GM23338 (cell line): ENCODE measurements at regions not wholly inside any gene's neighbourhood (a gene's known extent, or its start where the extent isn't known, plus 50 kb on each side); places are given as distances from the start of the nearest gene placed in this dataset.

Experiments used
- ATAC-seq: fragments of 200-7000 bp; cut with Tn5 transposase; 3 replicates; pipeline ENCODE4 v1.9.1; 2020
- DNase-seq: peaks from one replicate; pipeline ENCODE4 v3.0.0-alpha.2; 2015; ENCODE audit warnings: low spot score
- H2AFZ ChIP-seq: fragments of 200-600 bp; sonication (generic); 2 replicates; pipeline ENCODE4 v1.8.0; 2016; ENCODE audit warnings: antibody characterized with exemption, mild to moderate bottlenecking, moderate library complexity
- H3F3A ChIP-seq: fragments of 200-600 bp; sonication (generic); replicated peaks from 2 replicates; pipeline ENCODE4 v1.8.0; 2017; ENCODE audit warnings: antibody characterized with exemption, mixed run types, low read depth
- H3K27ac ChIP-seq: fragments of 200-600 bp; sonication (generic); 2 replicates; pipeline ENCODE4 v1.6.1; 2016; ENCODE audit warnings: low read depth
- H3K27me3 ChIP-seq: fragments of 200-600 bp; sonication (generic); 2 replicates; pipeline ENCODE4 v1.8.0; 2016; ENCODE audit warnings: mild to moderate bottlenecking, mixed run types, moderate library complexity; ENCODE audit not compliant: insufficient read depth
- H3K36me3 ChIP-seq: fragments of 200-600 bp; sonication (generic); 2 replicates; pipeline ENCODE4 v1.8.0; 2016; ENCODE audit warnings: mild to moderate bottlenecking; ENCODE audit not compliant: insufficient read depth
- H3K4me1 ChIP-seq: fragments of 200-600 bp; sonication (generic); 2 replicates; pipeline ENCODE4 v1.8.0; 2016; ENCODE audit warnings: mild to moderate bottlenecking, moderate library complexity; ENCODE audit not compliant: insufficient read depth
- H3K4me2 ChIP-seq: fragments of 200-600 bp; sonication (generic); 2 replicates; pipeline ENCODE4 v1.7.1; 2017; ENCODE audit warnings: mixed run types
- H3K4me3 ChIP-seq: fragments of 200-600 bp; sonication (generic); 2 replicates; pipeline ENCODE4 v1.6.1; 2016; ENCODE audit warnings: mixed run types
- H3K79me2 ChIP-seq: fragments of 200-600 bp; sonication (generic); replicated peaks from 2 replicates; pipeline ENCODE4 v1.8.0; 2017; ENCODE audit warnings: mild to moderate bottlenecking; ENCODE audit not compliant: insufficient read depth
- H3K9me2 ChIP-seq: fragments of 200-600 bp; sonication (generic); 2 replicates; pipeline ENCODE4 v1.8.0; 2017; ENCODE audit not compliant: insufficient read depth
- H4K20me1 ChIP-seq: fragments of 200-600 bp; sonication (generic); replicated peaks from 2 replicates; pipeline ENCODE4 v1.8.0; 2017; ENCODE audit warnings: mild to moderate bottlenecking; ENCODE audit not compliant: insufficient read depth
- H3K27ac Mint-ChIP-seq: 2 replicates; pipeline ENCODE4 v1.8.0; 2020; ENCODE audit warnings: inconsistent platforms, mild to moderate bottlenecking, moderate library complexity, mixed read lengths
- H3K27me3 Mint-ChIP-seq: 3 replicates; pipeline ENCODE4 v1.8.0; 2022; ENCODE audit warnings: low read depth, mild to moderate bottlenecking, moderate library complexity, mixed read lengths, inconsistent platforms; ENCODE audit not compliant: insufficient read depth, poor library complexity
- H3K36me3 Mint-ChIP-seq: 3 replicates; pipeline ENCODE4 v1.8.0; 2021; ENCODE audit warnings: low read depth, mild to moderate bottlenecking, inconsistent platforms, moderate library complexity, mixed read lengths
- H3K4me1 Mint-ChIP-seq: 3 replicates; pipeline ENCODE4 v1.8.0; 2020; ENCODE audit warnings: mild to moderate bottlenecking, inconsistent platforms, mixed read lengths
- H3K4me3 Mint-ChIP-seq: 3 replicates; pipeline ENCODE4 v1.8.0; 2021; ENCODE audit warnings: moderate library complexity, mild to moderate bottlenecking, inconsistent platforms, mixed read lengths
- H3K9me3 Mint-ChIP-seq: 3 replicates; pipeline ENCODE4 v1.8.0; 2020; ENCODE audit warnings: moderate library complexity, mild to moderate bottlenecking, inconsistent platforms, mixed read lengths
- CREB1 ChIP-seq: fragments of 250-450 bp; sonication (Bioruptor Pico); IDR thresholded peaks from 2 replicates; pipeline ENCODE4 v1.5.0; 2020; ENCODE audit warnings: low read depth, mild to moderate bottlenecking, moderate library complexity
- EZH2 ChIP-seq: fragments of 200-600 bp; sonication (generic); IDR thresholded peaks from one replicate; pipeline ENCODE4 v1.8.0; 2017; ENCODE audit warnings: antibody characterized with exemption, mild to moderate bottlenecking, low read depth; ENCODE audit not compliant: unreplicated experiment
- JUNB ChIP-seq: IDR thresholded peaks from one replicate; pipeline ENCODE4 v1.6.1; 2016; ENCODE audit warnings: antibody characterized with exemption; ENCODE audit not compliant: unreplicated experiment
- NANOG ChIP-seq: IDR thresholded peaks from 2 replicates; pipeline ENCODE4 v1.6.1; 2016; ENCODE audit warnings: antibody characterized with exemption, borderline replicate concordance
- STAT1 ChIP-seq: IDR thresholded peaks from one replicate; pipeline ENCODE4 v1.6.1; 2016; ENCODE audit warnings: antibody characterized with exemption; ENCODE audit not compliant: unreplicated experiment
- ZNF114 ChIP-seq: fragments of 250-450 bp; sonication (Bioruptor Pico); IDR thresholded peaks from 2 replicates; pipeline ENCODE4 v1.5.0; 2020; ENCODE audit warnings: mild to moderate bottlenecking, moderate library complexity
- ZNF331 ChIP-seq: fragments of 250-450 bp; sonication (Bioruptor Pico); IDR thresholded peaks from 2 replicates; pipeline ENCODE4 v1.5.0; 2020; ENCODE audit warnings: low read depth, mild to moderate bottlenecking, moderate library complexity
- TF ChIP-seq, protein P1 (sequence below): fragments of 250-450 bp; sonication (Bioruptor Pico); IDR thresholded peaks from 2 replicates; pipeline ENCODE4 v1.5.0; 2020; ENCODE audit warnings: mild to moderate bottlenecking, moderate library complexity
- TF ChIP-seq, protein P2 (sequence below): IDR thresholded peaks from 2 replicates; pipeline ENCODE4 v1.6.1; 2016; ENCODE audit warnings: antibody characterized with exemption

DNA sequence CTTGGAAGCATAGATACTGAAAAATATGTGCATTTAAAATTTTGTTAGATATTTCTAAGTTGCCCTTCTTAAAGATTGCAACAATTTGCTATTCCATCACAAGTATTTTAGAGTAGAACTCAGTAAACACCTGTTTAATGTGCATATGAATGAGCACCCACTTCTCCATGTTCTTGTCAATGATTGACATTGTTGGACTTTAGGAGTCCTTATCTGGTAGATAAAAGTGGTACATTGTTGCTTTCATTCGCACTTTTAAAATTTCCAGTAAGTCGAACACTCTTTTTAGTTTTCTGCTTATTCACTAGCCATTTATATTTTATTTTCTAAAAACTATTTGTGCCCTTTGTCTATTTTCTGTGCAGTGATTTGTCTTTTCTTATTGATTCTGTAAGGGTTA lies 478.3 kb downstream of the SOX2 start:
- H3K27me3 Mint-ChIP-seq: peaks cover 2% of the 10 kb centered on the region
- H3K36me3 Mint-ChIP-seq: no peaks in the 10 kb centered on the region; the same call in 2 of the 3 replicates
- H3K9me2 ChIP-seq: no peaks in the 10 kb centered on the region

More for the DNA sequence above, 478.3 kb downstream of the SOX2 start:
- Histone ChIP-seq H3K36me3 (no peaks in the 10 kb centered on the region), H4K20me1 (no peaks in the 10 kb centered on the region), H3K79me2 (no peaks in the 10 kb centered on the region), H3K27ac (no peak overlapping the region), H3K4me3 (no peak overlapping the region), H3K27me3 (no peaks in the 10 kb centered on the region), H3F3A (no peaks in the 10 kb centered on the region), H3K4me1 (peaks cover 18% of the 10 kb centered on the region), H3K4me2 (no peak overlapping the region), H2AFZ (no peak overlapping the region)
- TF ChIP-seq, protein P1, sequence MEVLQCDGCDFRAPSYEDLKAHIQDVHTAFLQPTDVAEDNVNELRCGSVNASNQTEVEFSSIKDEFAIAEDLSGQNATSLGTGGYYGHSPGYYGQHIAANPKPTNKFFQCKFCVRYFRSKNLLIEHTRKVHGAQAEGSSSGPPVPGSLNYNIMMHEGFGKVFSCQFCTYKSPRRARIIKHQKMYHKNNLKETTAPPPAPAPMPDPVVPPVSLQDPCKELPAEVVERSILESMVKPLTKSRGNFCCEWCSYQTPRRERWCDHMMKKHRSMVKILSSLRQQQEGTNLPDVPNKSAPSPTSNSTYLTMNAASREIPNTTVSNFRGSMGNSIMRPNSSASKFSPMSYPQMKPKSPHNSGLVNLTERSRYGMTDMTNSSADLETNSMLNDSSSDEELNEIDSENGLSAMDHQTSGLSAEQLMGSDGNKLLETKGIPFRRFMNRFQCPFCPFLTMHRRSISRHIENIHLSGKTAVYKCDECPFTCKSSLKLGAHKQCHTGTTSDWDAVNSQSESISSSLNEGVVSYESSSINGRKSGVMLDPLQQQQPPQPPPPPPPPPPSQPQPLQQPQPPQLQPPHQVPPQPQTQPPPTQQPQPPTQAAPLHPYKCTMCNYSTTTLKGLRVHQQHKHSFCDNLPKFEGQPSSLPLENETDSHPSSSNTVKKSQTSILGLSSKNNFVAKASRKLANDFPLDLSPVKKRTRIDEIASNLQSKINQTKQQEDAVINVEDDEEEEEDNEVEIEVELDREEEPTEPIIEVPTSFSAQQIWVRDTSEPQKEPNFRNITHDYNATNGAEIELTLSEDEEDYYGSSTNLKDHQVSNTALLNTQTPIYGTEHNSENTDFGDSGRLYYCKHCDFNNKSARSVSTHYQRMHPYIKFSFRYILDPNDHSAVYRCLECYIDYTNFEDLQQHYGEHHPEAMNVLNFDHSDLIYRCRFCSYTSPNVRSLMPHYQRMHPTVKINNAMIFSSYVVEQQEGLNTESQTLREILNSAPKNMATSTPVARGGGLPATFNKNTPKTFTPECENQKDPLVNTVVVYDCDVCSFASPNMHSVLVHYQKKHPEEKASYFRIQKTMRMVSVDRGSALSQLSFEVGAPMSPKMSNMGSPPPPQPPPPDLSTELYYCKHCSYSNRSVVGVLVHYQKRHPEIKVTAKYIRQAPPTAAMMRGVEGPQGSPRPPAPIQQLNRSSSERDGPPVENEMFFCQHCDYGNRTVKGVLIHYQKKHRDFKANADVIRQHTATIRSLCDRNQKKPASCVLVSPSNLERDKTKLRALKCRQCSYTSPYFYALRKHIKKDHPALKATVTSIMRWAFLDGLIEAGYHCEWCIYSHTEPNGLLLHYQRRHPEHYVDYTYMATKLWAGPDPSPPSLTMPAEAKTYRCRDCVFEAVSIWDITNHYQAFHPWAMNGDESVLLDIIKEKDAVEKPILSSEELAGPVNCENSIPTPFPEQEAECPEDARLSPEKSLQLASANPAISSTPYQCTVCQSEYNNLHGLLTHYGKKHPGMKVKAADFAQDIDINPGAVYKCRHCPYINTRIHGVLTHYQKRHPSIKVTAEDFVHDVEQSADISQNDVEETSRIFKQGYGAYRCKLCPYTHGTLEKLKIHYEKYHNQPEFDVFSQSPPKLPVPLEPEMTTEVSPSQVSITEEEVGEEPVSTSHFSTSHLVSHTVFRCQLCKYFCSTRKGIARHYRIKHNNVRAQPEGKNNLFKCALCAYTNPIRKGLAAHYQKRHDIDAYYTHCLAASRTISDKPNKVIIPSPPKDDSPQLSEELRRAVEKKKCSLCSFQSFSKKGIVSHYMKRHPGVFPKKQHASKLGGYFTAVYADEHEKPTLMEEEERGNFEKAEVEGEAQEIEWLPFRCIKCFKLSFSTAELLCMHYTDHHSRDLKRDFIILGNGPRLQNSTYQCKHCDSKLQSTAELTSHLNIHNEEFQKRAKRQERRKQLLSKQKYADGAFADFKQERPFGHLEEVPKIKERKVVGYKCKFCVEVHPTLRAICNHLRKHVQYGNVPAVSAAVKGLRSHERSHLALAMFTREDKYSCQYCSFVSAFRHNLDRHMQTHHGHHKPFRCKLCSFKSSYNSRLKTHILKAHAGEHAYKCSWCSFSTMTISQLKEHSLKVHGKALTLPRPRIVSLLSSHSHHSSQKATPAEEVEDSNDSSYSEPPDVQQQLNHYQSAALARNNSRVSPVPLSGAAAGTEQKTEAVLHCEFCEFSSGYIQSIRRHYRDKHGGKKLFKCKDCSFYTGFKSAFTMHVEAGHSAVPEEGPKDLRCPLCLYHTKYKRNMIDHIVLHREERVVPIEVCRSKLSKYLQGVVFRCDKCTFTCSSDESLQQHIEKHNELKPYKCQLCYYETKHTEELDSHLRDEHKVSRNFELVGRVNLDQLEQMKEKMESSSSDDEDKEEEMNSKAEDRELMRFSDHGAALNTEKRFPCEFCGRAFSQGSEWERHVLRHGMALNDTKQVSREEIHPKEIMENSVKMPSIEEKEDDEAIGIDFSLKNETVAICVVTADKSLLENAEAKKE (CRISPR knock-in tag): no peak
- TF ChIP-seq JUNB (no peak), CREB1 (no peak), ZNF331 (CRISPR knock-in tag) (no peak), ZNF114 (CRISPR knock-in tag) (no peak), NANOG (no peak), EZH2 (no peak), STAT1 (no peak)
- TF ChIP-seq, protein P2, sequence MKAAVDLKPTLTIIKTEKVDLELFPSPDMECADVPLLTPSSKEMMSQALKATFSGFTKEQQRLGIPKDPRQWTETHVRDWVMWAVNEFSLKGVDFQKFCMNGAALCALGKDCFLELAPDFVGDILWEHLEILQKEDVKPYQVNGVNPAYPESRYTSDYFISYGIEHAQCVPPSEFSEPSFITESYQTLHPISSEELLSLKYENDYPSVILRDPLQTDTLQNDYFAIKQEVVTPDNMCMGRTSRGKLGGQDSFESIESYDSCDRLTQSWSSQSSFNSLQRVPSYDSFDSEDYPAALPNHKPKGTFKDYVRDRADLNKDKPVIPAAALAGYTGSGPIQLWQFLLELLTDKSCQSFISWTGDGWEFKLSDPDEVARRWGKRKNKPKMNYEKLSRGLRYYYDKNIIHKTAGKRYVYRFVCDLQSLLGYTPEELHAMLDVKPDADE: no peak
- DNase-seq: no peak
- H3K4me1 Mint-ChIP-seq: peaks cover 26% of the 10 kb centered on the region
- no peak for ATAC-seq
- H3K9me3 Mint-ChIP-seq: 0 out of 3 replicates have a peak, but pooled peaks cover 2% of the 10 kb centered on the region
- H3K27ac Mint-ChIP-seq: no peak overlapping the region
- H3K4me3 Mint-ChIP-seq: no peak overlapping the region
